Right lobe of liver (tissue), 6 donors: ENCODE measurements at regions not wholly inside any gene's neighbourhood (a gene's known extent, or its start where the extent isn't known, plus 50 kb on each side); places are given as distances from the start of the nearest gene placed in this dataset.

ENCODE experiments used
- ATAC-seq, 4 donors: fragments of 200-7000 bp; cut with Tn5 transposase; one replicate each; pipeline ENCODE4 v1.9.1; 2020; ENCODE audit warnings: mild to moderate bottlenecking in 4 of 4, moderate library complexity in 4 of 4
- DNase-seq, 3 donors: peaks; one replicate each; pipeline ENCODE4 v3.0.0-alpha.2; 2020
- H3K27ac ChIP-seq, 3 donors: fragments of 200-600 bp; one replicate each; pipeline ENCODE4 v1.8.0; 2022
- H3K27me3 ChIP-seq, 2 donors: fragments of 200-600 bp; one replicate each; pipeline ENCODE4 v1.8.0; 2022
- H3K36me3 ChIP-seq, 4 donors: fragments of 200-600 bp; sonication (generic) in 1 of 4; one replicate each; pipeline versions ENCODE4 v1.5.1 to v1.8.0; 2017 to 2022; ENCODE audit warnings: control low read depth in 1 of 4
- H3K4me1 ChIP-seq, 4 donors: fragments of 200-600 bp; sonication (generic) in 1 of 4; one replicate each; pipeline versions ENCODE4 v1.5.1 to v1.8.0; 2017 to 2022; ENCODE audit warnings: control low read depth in 1 of 4
- H3K4me3 ChIP-seq, 3 donors: fragments of 200-600 bp; one replicate each; pipeline ENCODE4 v1.8.0; 2022
- H3K9me3 ChIP-seq, 4 donors: fragments of 200-600 bp; sonication (generic) in 1 of 4; one replicate each; pipeline versions ENCODE4 v1.5.1 to v1.8.0; 2017 to 2022; ENCODE audit warnings: control low read depth in 1 of 4
- CTCF ChIP-seq, 4 donors: fragments of 200-600 bp in 3 of 4; fragments of 450-650 bp in 1 of 4; IDR thresholded peaks; one replicate each; pipeline versions ENCODE4 v1.5.1 to v1.8.0; 2016 to 2022; ENCODE audit warnings: antibody characterized with exemption in 4 of 4, mild to moderate bottlenecking in 2 of 4
- POLR2A ChIP-seq: fragments of 450-650 bp; IDR thresholded peaks from one replicate; pipeline ENCODE4 v1.6.1; 2017; ENCODE audit warnings: antibody characterized with exemption, mild to moderate bottlenecking
- WGBS: methylation state at CpG from one replicate; pipeline ENCODE4 v1.1.6; 2018; ENCODE audit warnings: low coverage, low lambda C conversion rate; ENCODE audit not compliant: insufficient coverage; ENCODE audit errors: missing lambda C conversion rate; 5-methylcytosine and 5-hydroxymethylcytosine counted together
- intact Hi-C, 2 donors: fragments of 100-400 bp; cut with DNase I; formaldehyde crosslinking; loops; one replicate each; pipeline versions ENCODE4 v1.11.2 to v1.14.1; 2022
- donor health status: DM: no; HTN: yes; CAD: no.
- donor health status: DM: no; HTN: no; CAD: no.
- donor health status: DM: no; HTN: no; CAD: no.
- donor health status: DM: no; HTN: yes; CAD: no.
- donor health status: DM: no; HTN: yes; CAD: no.

GRCh38 chr2:223469270-223470046 lies 132.7 kb downstream of the SCG2 start:
- no peak overlapping the region for H3K27ac ChIP-seq
- intact Hi-C loops = no loop called here
- no peaks in the 10 kb centered on the region for H3K36me3 ChIP-seq
- H3K9me3 ChIP-seq = no peaks in the 10 kb centered on the region
- no peak overlapping the region for H3K4me3 ChIP-seq
- H3K27me3 ChIP-seq = no peaks in the 10 kb centered on the region
- 67% methylated on average over 5 of the region's 6 CpGs for WGBS
- DNase-seq (no peak), ATAC-seq (no peak)
- TF ChIP-seq POLR2A (no peak), CTCF (IDR thresholded peaks at IDR 0.05) (no peak)
- H3K4me1 ChIP-seq = peaks cover 0 to 5% (median 0%) of the 10 kb centered on the region in 4 donors

- intact Hi-C loops = no loop called here
- peaks cover 0 to 5% (median 0%) of the 10 kb centered on the region in 4 donors for H3K4me1 ChIP-seq
- no peaks in the 10 kb centered on the region for H3K9me3 ChIP-seq
- no peaks in the 10 kb centered on the region for H3K27me3 ChIP-seq
- no peak for ATAC-seq
- H3K36me3 ChIP-seq = no peaks in the 10 kb centered on the region
- H3K27ac ChIP-seq = no peak overlapping the region
- no peak for DNase-seq
- WGBS = 44% methylated on average over 2 of the region's 2 CpGs
- no peak overlapping the region for H3K4me3 ChIP-seq
- TF ChIP-seq POLR2A (no peak), CTCF (IDR thresholded peaks at IDR 0.05) (no peak)
These were observed 131.6 kb downstream of the SCG2 start for GRCh38 chr2:223470602-223471001.

- Histone ChIP-seq H3K27ac (no peak overlapping the region), H3K4me1 (no peaks in the 10 kb centered on the region), H3K9me3 (no peaks in the 10 kb centered on the region), H3K27me3 (no peaks in the 10 kb centered on the region), H3K36me3 (no peaks in the 10 kb centered on the region), H3K4me3 (no peak overlapping the region)
- TF ChIP-seq POLR2A (no peak), CTCF (IDR thresholded peaks at IDR 0.05) (no peak)
- intact Hi-C loops = no loop called here
- ATAC-seq = no peak
- 53% methylated on average over 2 of the region's 4 CpGs for WGBS
- DNase-seq = no peak
These were observed 129.4 kb downstream of the SCG2 start for GRCh38 chr2:223472771-223473170.

- Histone ChIP-seq H3K9me3 (no peaks in the 10 kb centered on the region), H3K27ac (no peak overlapping the region), H3K4me3 (no peak overlapping the region), H3K27me3 (no peaks in the 10 kb centered on the region), H3K4me1 (no peaks in the 10 kb centered on the region), H3K36me3 (no peaks in the 10 kb centered on the region)
- no peak for TF ChIP-seq CTCF (IDR thresholded peaks at IDR 0.05)
- no peak for TF ChIP-seq POLR2A
- intact Hi-C loops = no loop called here
- WGBS = 80% methylated on average over 1 of the region's 2 CpGs
- no peak for ATAC-seq
- no peak for DNase-seq
These were observed 127.3 kb downstream of the SCG2 start for GRCh38 chr2:223474893-223475292.
